HL-60 (cell line): ENCODE measurements at regions not wholly inside any gene's neighbourhood (a gene's known extent, or its start where the extent isn't known, plus 50 kb on each side); places are given as distances from the start of the nearest gene placed in this dataset.
A peak's percentile ranks its signal among the peaks of the same experiment; 100 is the strongest.
"Not testable (repeated sequence)": the region's sequence is repeated elsewhere in the genome, so short reads cannot be mapped to it uniquely, and the experiment has no call there.

Source experiments
- DNase-seq, 2 experiments: peaks; one replicate each; pipeline ENCODE4 v3.0.0-alpha.2; 2010 to 2020; ENCODE audit warnings: low read depth in 1 of 2, low spot score in 1 of 2
- H3K27ac ChIP-seq: fragments of 250-450 bp; sonication (Bioruptor Pico); replicated peaks from 2 replicates; pipeline ENCODE4 v1.5.1; 2020; ENCODE audit warnings: mild to moderate bottlenecking, moderate library complexity
- H3K27me3 ChIP-seq: fragments of 250-450 bp; sonication (Bioruptor Pico); 2 replicates; pipeline ENCODE4 v1.5.1; 2021; ENCODE audit warnings: mild to moderate bottlenecking, moderate library complexity; ENCODE audit not compliant: insufficient read depth, poor library complexity, severe bottlenecking
- H3K4me3 ChIP-seq: replicated peaks from 2 replicates; pipeline ENCODE4 v1.5.1; 2011; ENCODE audit warnings: mild to moderate bottlenecking, control low read depth, low read length; ENCODE audit not compliant: insufficient read depth
- CTCF ChIP-seq: IDR thresholded peaks from one replicate; pipeline ENCODE4 v1.5.1; 2011; ENCODE audit warnings: low read length, control low read depth, inconsistent platforms; ENCODE audit not compliant: insufficient read depth
- GABPA ChIP-seq: IDR thresholded peaks from 2 replicates; pipeline ENCODE4 v1.6.1; 2012; ENCODE audit warnings: low read depth
- POLR2AphosphoS5 ChIP-seq: IDR thresholded peaks from 2 replicates; pipeline ENCODE4 v1.6.1; 2012; ENCODE audit warnings: low read depth
- REST ChIP-seq: IDR thresholded peaks from 2 replicates; pipeline ENCODE4 v1.6.1; 2012; ENCODE audit warnings: low read depth; ENCODE audit not compliant: insufficient replicate concordance
- SPI1 ChIP-seq: IDR thresholded peaks from 2 replicates; pipeline ENCODE4 v1.6.1; 2012; ENCODE audit warnings: low read depth, mild to moderate bottlenecking, borderline replicate concordance

- Histone ChIP-seq H3K27ac (no peak overlapping the region), H3K27me3 (no peaks in the 10 kb centered on the region), H3K4me3 (no peak overlapping the region)
- TF ChIP-seq POLR2AphosphoS5, result no peak
- no peak for TF ChIP-seq GABPA
- TF ChIP-seq REST, result no peak
- TF ChIP-seq SPI1, result no peak
- TF ChIP-seq CTCF, result no peak
- no peak for DNase-seq
Measured at GRCh38 chr10:37727491-37728352, 129.7 kb downstream of the ZNF248 start.

GRCh38 chr10:37721100-37721499, 136.3 kb downstream of the ZNF248 start:
- H3K27me3 ChIP-seq, result no peaks in the 10 kb centered on the region
- no peak overlapping the region for H3K4me3 ChIP-seq
- DNase-seq, result no peak
- H3K27ac ChIP-seq, result no peak overlapping the region
- TF ChIP-seq POLR2AphosphoS5 (no peak), SPI1 (no peak), GABPA (no peak), REST (no peak), CTCF (no peak)

GRCh38 chr10:37718060-37718459, 139.3 kb downstream of the ZNF248 start:
- DNase-seq, H3K27ac ChIP-seq, H3K27me3 ChIP-seq, H3K4me3 ChIP-seq: not testable (repeated sequence)

GRCh38 chr10:37713642-37714041, 143.8 kb downstream of the ZNF248 start:
- Histone ChIP-seq H3K4me3 (no peak overlapping the region), H3K27ac (no peak overlapping the region), H3K27me3 (no peaks in the 10 kb centered on the region)
- DNase-seq, result no peak
- TF ChIP-seq GABPA (no peak), REST (no peak), CTCF (no peak), POLR2AphosphoS5 (no peak), SPI1 (peak; percentile 22; the same call in 1 of the 2 replicates)
